ENCODE measurements at regions not wholly inside any gene's neighbourhood (a gene's known extent, or its start where the extent isn't known, plus 50 kb on each side); places are given as distances from the start of the nearest gene placed in this dataset.

DNA sequence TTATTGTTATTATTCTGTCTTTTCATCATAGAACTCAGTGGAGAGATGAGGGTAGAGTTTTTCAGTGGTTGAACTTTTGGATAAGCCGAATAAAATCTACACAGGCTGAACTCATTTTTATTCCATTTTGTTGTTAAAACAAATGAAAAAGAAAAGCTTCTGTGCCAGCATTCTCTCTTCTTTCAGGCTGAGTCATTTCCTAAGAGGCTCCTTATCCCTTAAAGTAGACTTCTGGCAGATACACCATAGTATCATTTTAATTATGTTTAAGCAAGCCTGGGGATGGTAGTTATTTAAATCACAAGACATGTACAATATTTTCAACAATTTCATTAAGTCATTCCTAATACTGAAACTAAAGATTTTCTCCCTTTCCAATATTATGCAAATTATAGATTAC, 1364.0 kb upstream of the NRXN1 start:
- TF ChIP-seq, protein P1, sequence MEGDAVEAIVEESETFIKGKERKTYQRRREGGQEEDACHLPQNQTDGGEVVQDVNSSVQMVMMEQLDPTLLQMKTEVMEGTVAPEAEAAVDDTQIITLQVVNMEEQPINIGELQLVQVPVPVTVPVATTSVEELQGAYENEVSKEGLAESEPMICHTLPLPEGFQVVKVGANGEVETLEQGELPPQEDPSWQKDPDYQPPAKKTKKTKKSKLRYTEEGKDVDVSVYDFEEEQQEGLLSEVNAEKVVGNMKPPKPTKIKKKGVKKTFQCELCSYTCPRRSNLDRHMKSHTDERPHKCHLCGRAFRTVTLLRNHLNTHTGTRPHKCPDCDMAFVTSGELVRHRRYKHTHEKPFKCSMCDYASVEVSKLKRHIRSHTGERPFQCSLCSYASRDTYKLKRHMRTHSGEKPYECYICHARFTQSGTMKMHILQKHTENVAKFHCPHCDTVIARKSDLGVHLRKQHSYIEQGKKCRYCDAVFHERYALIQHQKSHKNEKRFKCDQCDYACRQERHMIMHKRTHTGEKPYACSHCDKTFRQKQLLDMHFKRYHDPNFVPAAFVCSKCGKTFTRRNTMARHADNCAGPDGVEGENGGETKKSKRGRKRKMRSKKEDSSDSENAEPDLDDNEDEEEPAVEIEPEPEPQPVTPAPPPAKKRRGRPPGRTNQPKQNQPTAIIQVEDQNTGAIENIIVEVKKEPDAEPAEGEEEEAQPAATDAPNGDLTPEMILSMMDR (IDR thresholded peaks at IDR 0.05): no peak
- no peak for TF ChIP-seq POLR2A (IDR thresholded peaks at IDR 0.05)

Data from lower leg skin (tissue), 3 donors.